Heart left ventricle (tissue), 16 donors: ENCODE measurements at regions not wholly inside any gene's neighbourhood (a gene's known extent, or its start where the extent isn't known, plus 50 kb on each side); places are given as distances from the start of the nearest gene placed in this dataset.

Source experiments
- ATAC-seq, 4 donors: fragments of 200-7000 bp; cut with Tn5 transposase; one replicate each; pipeline ENCODE4 v1.9.1; 2020 to 2022; ENCODE audit warnings: moderate library complexity in 4 of 4, mild to moderate bottlenecking in 3 of 4, moderate number of reproducible peaks in 1 of 4
- DNase-seq, 5 donors: peaks; one replicate each; pipeline ENCODE4 v3.0.0-alpha.2; 2020
- H3K27ac ChIP-seq, 12 donors: fragments of 200-600 bp; sonication (generic) in 4 of 12; one replicate each; pipeline versions ENCODE4 v1.5.0 to v1.8.0; 2016 to 2022; ENCODE audit warnings: mild to moderate bottlenecking in 2 of 12
- H3K27me3 ChIP-seq, 9 donors: fragments of 200-600 bp; sonication (generic) in 2 of 9; one replicate each; pipeline versions ENCODE4 v1.5.1 to v1.8.0; 2016 to 2022; ENCODE audit warnings: mild to moderate bottlenecking in 3 of 9
- H3K36me3 ChIP-seq, 9 donors: fragments of 200-600 bp; sonication (generic) in 2 of 9; one replicate each; pipeline versions ENCODE4 v1.5.0 to v1.8.0; 2018 to 2022; ENCODE audit warnings: mild to moderate bottlenecking in 2 of 9
- H3K4me1 ChIP-seq, 12 donors: fragments of 200-600 bp; sonication (generic) in 4 of 12; one replicate each; pipeline versions ENCODE4 v1.5.0 to v1.8.0; 2016 to 2022; ENCODE audit warnings: mild to moderate bottlenecking in 3 of 12
- H3K4me3 ChIP-seq, 12 donors: fragments of 200-600 bp; sonication (generic) in 4 of 12; one replicate each; pipeline versions ENCODE4 v1.5.0 to v1.8.0; 2017 to 2022; ENCODE audit warnings: mild to moderate bottlenecking in 9 of 12, moderate library complexity in 4 of 12
- H3K9me3 ChIP-seq, 12 donors: fragments of 200-600 bp; sonication (generic) in 4 of 12; one replicate each; pipeline versions ENCODE4 v1.5.0 to v1.8.0; 2016 to 2022; ENCODE audit warnings: mild to moderate bottlenecking in 1 of 12
- CTCF ChIP-seq, 12 donors: fragments of 200-600 bp; sonication (generic) in 4 of 12; IDR thresholded peaks; one replicate each; pipeline versions ENCODE4 v1.5.0 to v1.8.0; 2018 to 2022; ENCODE audit warnings: antibody characterized with exemption in 12 of 12, mild to moderate bottlenecking in 5 of 12
- POLR2A ChIP-seq, 2 donors: fragments of 450-650 bp; IDR thresholded peaks; one replicate each; pipeline ENCODE4 v1.6.1; 2017; ENCODE audit warnings: antibody characterized with exemption in 2 of 2, mild to moderate bottlenecking in 2 of 2, moderate library complexity in 2 of 2
- WGBS, 4 donors: extraction: QIAGEN DNeasy Blood & Tissue Kit in 2 of 4; methylation state at CpG; one replicate each; pipeline versions ENCODE4 v1.1.5 to v1.1.7; 2013 to 2018; 5-methylcytosine and 5-hydroxymethylcytosine counted together
- intact Hi-C, 10 donors: fragments of 100-400 bp; cut with DNase I; formaldehyde crosslinking; loops; one replicate each; pipeline versions ENCODE4 v1.11.1 to v1.14.2; 2022
- donor health status: ischemic (EF 13 %, LVEDD 7.1; RV severe dilation, severe dysfunction).
- donor health status: healthy with polysubstance abuse.
- donor health status: DM: no; HTN: yes; CAD: no.
- donor health status: DM: no; HTN: no; CAD: no.
- donor health status: ischemic (EF 25% LVEDD 6.9; RV normal size, moderate dysfunction).
- donor health status: ischemic (EF 25% LVEDD 5.7; RV mildly dilated, moderate dysfunction).
- donor health status: healthy.
- donor health status: DM: yes; HTN: yes; CAD: no.
- donor health status: ischemic (EF 35%, LVEDD 5.7; RV mildly dilated, moderate dysfunction).
- donor health status: nonischemic (EF 11% LVEDD 7.7; RV severe dilation, severe dysfunction).
- donor health status: DM: yes; HTN: yes; CAD: no.
- donor health status: PGD.
- donor health status: ischemic (EF 29% LVEDD 5.4; RV normal size, mild dysfunction).
- donor health status: nonischemic (EF 23%, LVEDD 6.1; RV moderate dilation, normal function).

GRCh38 chr11:72497731-72498130 lies 63.4 kb upstream of the CLPB start:
- H3K36me3 ChIP-seq, result no peaks in the 10 kb centered on the region
- H3K27ac ChIP-seq, result no peak overlapping the region
- H3K27me3 ChIP-seq, result no peaks in the 10 kb centered on the region
- no peak overlapping the region for H3K4me3 ChIP-seq
- ATAC-seq (no peak), DNase-seq (no peak)
- H3K4me1 ChIP-seq, result no peaks in the 10 kb centered on the region
- WGBS, 4 donors, result 28 to 58% (median 49%) methylated on average over 3 of the region's 3 CpGs
- H3K9me3 ChIP-seq, result peaks cover 0 to 13% (median 9%) of the 10 kb centered on the region in 12 donors
- intact Hi-C loops, result no loop called here
- no peak for TF ChIP-seq CTCF (IDR thresholded peaks at IDR 0.05)
- TF ChIP-seq POLR2A (IDR thresholded peaks at IDR 0.05), result no peak

- DNase-seq, result no peak
- 53 to 69% (median 60%) methylated on average over 1 of the region's 1 CpG for WGBS, 4 donors
- no peaks in the 10 kb centered on the region for H3K36me3 ChIP-seq
- H3K27ac ChIP-seq, result no peak overlapping the region
- ATAC-seq, result no peak
- no peak overlapping the region for H3K4me3 ChIP-seq
- H3K4me1 ChIP-seq, result no peaks in the 10 kb centered on the region
- TF ChIP-seq CTCF (IDR thresholded peaks at IDR 0.05), result no peak
- TF ChIP-seq POLR2A (IDR thresholded peaks at IDR 0.05), result no peak
- H3K9me3 ChIP-seq, result no peaks in the 10 kb centered on the region
- intact Hi-C loops, result no loop called here
- peaks cover 0 to 4% (median 0%) of the 10 kb centered on the region in 9 donors for H3K27me3 ChIP-seq
Observed at GRCh38 chr11:72494109-72494429, 59.7 kb upstream of the CLPB start.

GRCh38 chr11:72493426-72494108 lies 59.2 kb upstream of the CLPB start:
- 40 to 46% (median 45%) methylated on average over 2 of the region's 2 CpGs for WGBS, 4 donors
- Histone ChIP-seq H3K27ac (no peak overlapping the region), H3K9me3 (no peaks in the 10 kb centered on the region), H3K4me3 (no peak overlapping the region), H3K27me3 (peaks cover 0 to 5% (median 0%) of the 10 kb centered on the region in 9 donors), H3K36me3 (no peaks in the 10 kb centered on the region), H3K4me1 (no peaks in the 10 kb centered on the region)
- intact Hi-C loops, result no loop called here
- ATAC-seq (no peak), DNase-seq (no peak)
- TF ChIP-seq POLR2A (IDR thresholded peaks at IDR 0.05) (no peak), CTCF (IDR thresholded peaks at IDR 0.05) (no peak)

- no peaks in the 10 kb centered on the region for H3K4me1 ChIP-seq
- WGBS, 4 donors, result 74 to 86% (median 79%) methylated on average over 2 of the region's 2 CpGs
- TF ChIP-seq POLR2A (IDR thresholded peaks at IDR 0.05), result no peak
- intact Hi-C loops, result no loop called here
- H3K9me3 ChIP-seq, result no peaks in the 10 kb centered on the region
- ATAC-seq, result no peak
- no peak overlapping the region for H3K27ac ChIP-seq
- H3K4me3 ChIP-seq, result no peak overlapping the region
- H3K36me3 ChIP-seq, result no peaks in the 10 kb centered on the region
- no peak for DNase-seq
- H3K27me3 ChIP-seq, result peaks cover 0 to 5% (median 0%) of the 10 kb centered on the region in 9 donors
Observed at GRCh38 chr11:72491001-72491400, 56.7 kb upstream of the CLPB start.
